ENCODE measurements at regions not wholly inside any gene's neighbourhood (a gene's known extent, or its start where the extent isn't known, plus 50 kb on each side); places are given as distances from the start of the nearest gene placed in this dataset.
"Not testable (repeated sequence)": the region's sequence is repeated elsewhere in the genome, so short reads cannot be mapped to it uniquely, and the experiment has no call there.

DNA sequence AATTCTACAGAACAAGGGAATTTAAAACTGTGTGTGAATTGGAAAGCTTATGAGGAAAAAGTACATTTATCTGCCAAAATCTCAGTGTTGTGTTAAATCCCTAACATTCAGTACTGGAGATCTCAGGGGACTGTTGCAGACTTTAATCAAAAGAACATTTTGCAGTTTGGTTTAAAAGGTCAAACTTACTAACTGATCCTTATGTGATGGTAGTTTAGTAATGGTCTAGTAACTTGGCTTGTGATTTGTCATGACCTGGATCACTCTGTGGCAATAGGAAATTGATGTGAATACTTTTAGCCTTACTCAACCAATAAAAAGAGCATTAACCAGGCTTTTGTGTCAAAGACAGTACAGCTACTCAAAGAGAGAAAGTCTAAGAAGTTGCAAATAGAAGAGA is 862.1 kb upstream of the MIR17HG start (continued):
- TF ChIP-seq, protein P1, sequence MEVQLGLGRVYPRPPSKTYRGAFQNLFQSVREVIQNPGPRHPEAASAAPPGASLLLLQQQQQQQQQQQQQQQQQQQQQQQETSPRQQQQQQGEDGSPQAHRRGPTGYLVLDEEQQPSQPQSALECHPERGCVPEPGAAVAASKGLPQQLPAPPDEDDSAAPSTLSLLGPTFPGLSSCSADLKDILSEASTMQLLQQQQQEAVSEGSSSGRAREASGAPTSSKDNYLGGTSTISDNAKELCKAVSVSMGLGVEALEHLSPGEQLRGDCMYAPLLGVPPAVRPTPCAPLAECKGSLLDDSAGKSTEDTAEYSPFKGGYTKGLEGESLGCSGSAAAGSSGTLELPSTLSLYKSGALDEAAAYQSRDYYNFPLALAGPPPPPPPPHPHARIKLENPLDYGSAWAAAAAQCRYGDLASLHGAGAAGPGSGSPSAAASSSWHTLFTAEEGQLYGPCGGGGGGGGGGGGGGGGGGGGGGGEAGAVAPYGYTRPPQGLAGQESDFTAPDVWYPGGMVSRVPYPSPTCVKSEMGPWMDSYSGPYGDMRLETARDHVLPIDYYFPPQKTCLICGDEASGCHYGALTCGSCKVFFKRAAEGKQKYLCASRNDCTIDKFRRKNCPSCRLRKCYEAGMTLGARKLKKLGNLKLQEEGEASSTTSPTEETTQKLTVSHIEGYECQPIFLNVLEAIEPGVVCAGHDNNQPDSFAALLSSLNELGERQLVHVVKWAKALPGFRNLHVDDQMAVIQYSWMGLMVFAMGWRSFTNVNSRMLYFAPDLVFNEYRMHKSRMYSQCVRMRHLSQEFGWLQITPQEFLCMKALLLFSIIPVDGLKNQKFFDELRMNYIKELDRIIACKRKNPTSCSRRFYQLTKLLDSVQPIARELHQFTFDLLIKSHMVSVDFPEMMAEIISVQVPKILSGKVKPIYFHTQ (CRISPR knock-in tag; IDR thresholded peaks at IDR 0.05): no peak
- TF ChIP-seq ATF1 (CRISPR knock-in tag; IDR thresholded peaks at IDR 0.05): no peak

DNA sequence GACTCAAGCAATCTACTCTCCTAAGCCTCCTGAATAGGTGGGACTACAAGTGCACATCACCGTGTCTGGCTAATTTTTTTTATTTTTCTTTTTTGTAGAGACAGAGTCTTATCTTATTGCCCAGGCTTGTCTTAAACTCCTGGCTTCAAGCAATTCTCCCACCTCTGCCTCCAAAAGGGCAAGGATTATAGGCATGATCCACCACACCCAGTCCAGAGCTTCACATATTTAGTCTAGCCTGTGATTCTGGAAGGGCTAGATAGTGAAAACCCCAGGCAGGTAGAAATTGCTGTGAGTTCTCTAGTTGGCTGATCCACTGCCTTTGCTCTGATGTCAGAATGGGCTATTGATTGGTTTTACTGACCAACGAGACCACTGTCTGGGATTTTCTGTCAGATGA is 854.6 kb upstream of the MIR17HG start:
- Mint-ChIP-seq H3K36me3 (no peaks in the 10 kb centered on the region), H3K4me3 (no peak overlapping the region), H3K27ac (no peak overlapping the region), H3K4me1 (no peaks in the 10 kb centered on the region), H3K9me3 (0 out of 2 replicates have a peak, but pooled peaks cover 9% of the 10 kb centered on the region), H3K27me3 (ENCODE audit: low read depth) (no peaks in the 10 kb centered on the region)
- TF ChIP-seq, protein P2, sequence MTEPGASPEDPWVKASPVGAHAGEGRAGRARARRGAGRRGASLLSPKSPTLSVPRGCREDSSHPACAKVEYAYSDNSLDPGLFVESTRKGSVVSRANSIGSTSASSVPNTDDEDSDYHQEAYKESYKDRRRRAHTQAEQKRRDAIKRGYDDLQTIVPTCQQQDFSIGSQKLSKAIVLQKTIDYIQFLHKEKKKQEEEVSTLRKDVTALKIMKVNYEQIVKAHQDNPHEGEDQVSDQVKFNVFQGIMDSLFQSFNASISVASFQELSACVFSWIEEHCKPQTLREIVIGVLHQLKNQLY (CRISPR knock-in tag; IDR thresholded peaks at IDR 0.05): no peak
- TF ChIP-seq ZNF396 (CRISPR knock-in tag; IDR thresholded peaks at IDR 0.05; ENCODE audit: borderline replicate concordance): no peak
- TF ChIP-seq, protein P3, sequence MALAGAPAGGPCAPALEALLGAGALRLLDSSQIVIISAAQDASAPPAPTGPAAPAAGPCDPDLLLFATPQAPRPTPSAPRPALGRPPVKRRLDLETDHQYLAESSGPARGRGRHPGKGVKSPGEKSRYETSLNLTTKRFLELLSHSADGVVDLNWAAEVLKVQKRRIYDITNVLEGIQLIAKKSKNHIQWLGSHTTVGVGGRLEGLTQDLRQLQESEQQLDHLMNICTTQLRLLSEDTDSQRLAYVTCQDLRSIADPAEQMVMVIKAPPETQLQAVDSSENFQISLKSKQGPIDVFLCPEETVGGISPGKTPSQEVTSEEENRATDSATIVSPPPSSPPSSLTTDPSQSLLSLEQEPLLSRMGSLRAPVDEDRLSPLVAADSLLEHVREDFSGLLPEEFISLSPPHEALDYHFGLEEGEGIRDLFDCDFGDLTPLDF (CRISPR knock-in tag; IDR thresholded peaks at IDR 0.05): no peak
- TF ChIP-seq, protein P4, sequence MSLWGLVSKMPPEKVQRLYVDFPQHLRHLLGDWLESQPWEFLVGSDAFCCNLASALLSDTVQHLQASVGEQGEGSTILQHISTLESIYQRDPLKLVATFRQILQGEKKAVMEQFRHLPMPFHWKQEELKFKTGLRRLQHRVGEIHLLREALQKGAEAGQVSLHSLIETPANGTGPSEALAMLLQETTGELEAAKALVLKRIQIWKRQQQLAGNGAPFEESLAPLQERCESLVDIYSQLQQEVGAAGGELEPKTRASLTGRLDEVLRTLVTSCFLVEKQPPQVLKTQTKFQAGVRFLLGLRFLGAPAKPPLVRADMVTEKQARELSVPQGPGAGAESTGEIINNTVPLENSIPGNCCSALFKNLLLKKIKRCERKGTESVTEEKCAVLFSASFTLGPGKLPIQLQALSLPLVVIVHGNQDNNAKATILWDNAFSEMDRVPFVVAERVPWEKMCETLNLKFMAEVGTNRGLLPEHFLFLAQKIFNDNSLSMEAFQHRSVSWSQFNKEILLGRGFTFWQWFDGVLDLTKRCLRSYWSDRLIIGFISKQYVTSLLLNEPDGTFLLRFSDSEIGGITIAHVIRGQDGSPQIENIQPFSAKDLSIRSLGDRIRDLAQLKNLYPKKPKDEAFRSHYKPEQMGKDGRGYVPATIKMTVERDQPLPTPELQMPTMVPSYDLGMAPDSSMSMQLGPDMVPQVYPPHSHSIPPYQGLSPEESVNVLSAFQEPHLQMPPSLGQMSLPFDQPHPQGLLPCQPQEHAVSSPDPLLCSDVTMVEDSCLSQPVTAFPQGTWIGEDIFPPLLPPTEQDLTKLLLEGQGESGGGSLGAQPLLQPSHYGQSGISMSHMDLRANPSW (CRISPR knock-in tag; conservative IDR thresholded peaks at IDR 0.05; ENCODE audit: low read depth): no peak
- TF ChIP-seq GTF2I (CRISPR knock-in tag; conservative IDR thresholded peaks at IDR 0.05): no peak
- TF ChIP-seq FOXJ3 (CRISPR knock-in tag; IDR thresholded peaks at IDR 0.05; ENCODE audit: borderline replicate concordance): no peak
- no peak for TF ChIP-seq ZNF416 (CRISPR knock-in tag; IDR thresholded peaks at IDR 0.05)
- TF ChIP-seq, protein P5, sequence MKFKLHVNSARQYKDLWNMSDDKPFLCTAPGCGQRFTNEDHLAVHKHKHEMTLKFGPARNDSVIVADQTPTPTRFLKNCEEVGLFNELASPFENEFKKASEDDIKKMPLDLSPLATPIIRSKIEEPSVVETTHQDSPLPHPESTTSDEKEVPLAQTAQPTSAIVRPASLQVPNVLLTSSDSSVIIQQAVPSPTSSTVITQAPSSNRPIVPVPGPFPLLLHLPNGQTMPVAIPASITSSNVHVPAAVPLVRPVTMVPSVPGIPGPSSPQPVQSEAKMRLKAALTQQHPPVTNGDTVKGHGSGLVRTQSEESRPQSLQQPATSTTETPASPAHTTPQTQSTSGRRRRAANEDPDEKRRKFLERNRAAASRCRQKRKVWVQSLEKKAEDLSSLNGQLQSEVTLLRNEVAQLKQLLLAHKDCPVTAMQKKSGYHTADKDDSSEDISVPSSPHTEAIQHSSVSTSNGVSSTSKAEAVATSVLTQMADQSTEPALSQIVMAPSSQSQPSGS (CRISPR knock-in tag; IDR thresholded peaks at IDR 0.05; ENCODE audit: borderline replicate concordance, low read depth): no peak
- ATAC-seq (no peak), DNase-seq (ENCODE audit: low spot score) (no peak)
- ChIA-PET POLR2A (no interaction called here), CTCF (no interaction called here)

DNA sequence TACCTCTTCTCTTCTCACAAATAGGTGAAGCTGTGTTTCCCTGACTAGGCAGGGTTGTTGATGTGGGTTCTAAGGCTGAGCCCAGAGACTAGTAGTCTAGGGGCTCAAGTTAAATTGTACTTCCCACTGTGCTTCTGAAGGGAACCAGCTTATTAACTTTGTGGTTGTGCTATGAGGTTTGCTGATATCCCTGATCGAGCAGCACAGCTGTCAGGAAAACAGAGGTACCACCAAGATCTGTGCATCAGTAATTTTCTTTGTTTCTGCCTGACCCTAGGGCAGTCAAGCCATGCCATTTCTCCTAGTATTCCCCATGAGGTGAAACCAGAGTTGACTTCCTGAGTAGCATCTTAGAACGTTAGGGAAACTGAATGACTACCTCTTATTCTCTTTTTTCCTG is 853.8 kb upstream of the MIR17HG start:
- ATAC-seq (no peak), DNase-seq (ENCODE audit: low spot score) (no peak)
- ChIA-PET POLR2A (no interaction called here), CTCF (no interaction called here)
- no peaks in the 10 kb centered on the region for H3K4me1 Mint-ChIP-seq
- no peak overlapping the region for H3K27ac Mint-ChIP-seq
- H3K27me3 Mint-ChIP-seq (ENCODE audit: low read depth): no peaks in the 10 kb centered on the region
- 0 out of 2 replicates have a peak, but pooled peaks cover 9% of the 10 kb centered on the region for H3K9me3 Mint-ChIP-seq
- no peak overlapping the region for H3K4me3 Mint-ChIP-seq
- H3K36me3 Mint-ChIP-seq: no peaks in the 10 kb centered on the region
- TF ChIP-seq, protein P6, sequence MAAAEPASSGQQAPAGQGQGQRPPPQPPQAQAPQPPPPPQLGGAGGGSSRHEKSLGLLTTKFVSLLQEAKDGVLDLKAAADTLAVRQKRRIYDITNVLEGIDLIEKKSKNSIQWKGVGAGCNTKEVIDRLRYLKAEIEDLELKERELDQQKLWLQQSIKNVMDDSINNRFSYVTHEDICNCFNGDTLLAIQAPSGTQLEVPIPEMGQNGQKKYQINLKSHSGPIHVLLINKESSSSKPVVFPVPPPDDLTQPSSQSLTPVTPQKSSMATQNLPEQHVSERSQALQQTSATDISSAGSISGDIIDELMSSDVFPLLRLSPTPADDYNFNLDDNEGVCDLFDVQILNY (CRISPR knock-in tag; IDR thresholded peaks at IDR 0.05): no peak
- TF ChIP-seq, protein P7, sequence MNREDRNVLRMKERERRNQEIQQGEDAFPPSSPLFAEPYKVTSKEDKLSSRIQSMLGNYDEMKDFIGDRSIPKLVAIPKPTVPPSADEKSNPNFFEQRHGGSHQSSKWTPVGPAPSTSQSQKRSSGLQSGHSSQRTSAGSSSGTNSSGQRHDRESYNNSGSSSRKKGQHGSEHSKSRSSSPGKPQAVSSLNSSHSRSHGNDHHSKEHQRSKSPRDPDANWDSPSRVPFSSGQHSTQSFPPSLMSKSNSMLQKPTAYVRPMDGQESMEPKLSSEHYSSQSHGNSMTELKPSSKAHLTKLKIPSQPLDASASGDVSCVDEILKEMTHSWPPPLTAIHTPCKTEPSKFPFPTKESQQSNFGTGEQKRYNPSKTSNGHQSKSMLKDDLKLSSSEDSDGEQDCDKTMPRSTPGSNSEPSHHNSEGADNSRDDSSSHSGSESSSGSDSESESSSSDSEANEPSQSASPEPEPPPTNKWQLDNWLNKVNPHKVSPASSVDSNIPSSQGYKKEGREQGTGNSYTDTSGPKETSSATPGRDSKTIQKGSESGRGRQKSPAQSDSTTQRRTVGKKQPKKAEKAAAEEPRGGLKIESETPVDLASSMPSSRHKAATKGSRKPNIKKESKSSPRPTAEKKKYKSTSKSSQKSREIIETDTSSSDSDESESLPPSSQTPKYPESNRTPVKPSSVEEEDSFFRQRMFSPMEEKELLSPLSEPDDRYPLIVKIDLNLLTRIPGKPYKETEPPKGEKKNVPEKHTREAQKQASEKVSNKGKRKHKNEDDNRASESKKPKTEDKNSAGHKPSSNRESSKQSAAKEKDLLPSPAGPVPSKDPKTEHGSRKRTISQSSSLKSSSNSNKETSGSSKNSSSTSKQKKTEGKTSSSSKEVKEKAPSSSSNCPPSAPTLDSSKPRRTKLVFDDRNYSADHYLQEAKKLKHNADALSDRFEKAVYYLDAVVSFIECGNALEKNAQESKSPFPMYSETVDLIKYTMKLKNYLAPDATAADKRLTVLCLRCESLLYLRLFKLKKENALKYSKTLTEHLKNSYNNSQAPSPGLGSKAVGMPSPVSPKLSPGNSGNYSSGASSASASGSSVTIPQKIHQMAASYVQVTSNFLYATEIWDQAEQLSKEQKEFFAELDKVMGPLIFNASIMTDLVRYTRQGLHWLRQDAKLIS (CRISPR knock-in tag; IDR thresholded peaks at IDR 0.05; ENCODE audit: borderline replicate concordance): no peak

DNA sequence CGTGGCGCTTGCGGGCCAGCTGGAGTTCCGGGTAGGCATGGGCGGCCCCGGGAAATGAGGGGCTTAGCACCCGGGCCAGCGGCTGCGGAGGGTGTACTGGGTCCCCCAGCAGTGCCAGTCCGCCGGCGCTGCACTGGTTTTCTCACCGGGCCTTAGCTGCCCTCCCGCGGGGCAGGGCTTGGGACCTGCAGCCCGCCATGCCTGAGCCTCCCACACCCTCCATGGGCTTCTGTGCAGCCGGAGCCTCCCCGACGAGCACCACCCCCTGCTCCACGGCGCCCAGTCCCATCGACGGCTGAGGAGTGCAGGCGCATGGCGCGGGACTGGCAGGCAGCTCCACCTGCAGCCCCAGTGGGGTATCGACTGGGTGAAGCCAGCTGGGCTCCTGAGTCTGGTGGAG is 852.6 kb upstream of the MIR17HG start:
- H3K4me3 Mint-ChIP-seq; CTCF ChIA-PET; ATAC-seq; H3K4me1 Mint-ChIP-seq; H3K9me3 Mint-ChIP-seq; H3K27ac Mint-ChIP-seq; POLR2A ChIA-PET; H3K36me3 Mint-ChIP-seq; H3K27me3 Mint-ChIP-seq (ENCODE audit: low read depth): not testable (repeated sequence)
- peak; percentile 16 for DNase-seq (ENCODE audit: low spot score)
